ENCODE measurements at regions not wholly inside any gene's neighbourhood (a gene's known extent, or its start where the extent isn't known, plus 50 kb on each side); places are given as distances from the start of the nearest gene placed in this dataset.

- TF ChIP-seq POU2F2 (IDR thresholded peaks at IDR 0.05; ENCODE audit: low read depth, low read length) (no peak), TAF1 (IDR thresholded peaks at IDR 0.05; ENCODE audit: low read depth, low read length) (no peak), POLR2A (IDR thresholded peaks at IDR 0.05; ENCODE audit: low read depth, low read length) (no peak), SPI1 (IDR thresholded peaks at IDR 0.05; ENCODE audit: low read depth, low read length) (no peak), POLR2AphosphoS5 (IDR thresholded peaks at IDR 0.05; ENCODE audit: low read depth, low read length) (no peak), PAX5 (IDR thresholded peaks at IDR 0.05; ENCODE audit: insufficient read depth, low read length, severe bottlenecking) (no peak)
- DNase-seq (ENCODE audit: insufficient read length, low spot score) = no peak
- no peak for FAIRE-seq
These were observed 534.5 kb downstream of the KCTD12 start for GRCh38 chr13:76351541-76352229.

- FAIRE-seq (no peak), DNase-seq (ENCODE audit: insufficient read length, low spot score) (no peak)
- no peak for TF ChIP-seq SPI1 (IDR thresholded peaks at IDR 0.05; ENCODE audit: low read depth, low read length)
- TF ChIP-seq POLR2AphosphoS5 (IDR thresholded peaks at IDR 0.05; ENCODE audit: low read depth, low read length) = no peak
- no peak for TF ChIP-seq POU2F2 (IDR thresholded peaks at IDR 0.05; ENCODE audit: low read depth, low read length)
- TF ChIP-seq TAF1 (IDR thresholded peaks at IDR 0.05; ENCODE audit: low read depth, low read length) = no peak
- no peak for TF ChIP-seq PAX5 (IDR thresholded peaks at IDR 0.05; ENCODE audit: insufficient read depth, low read length, severe bottlenecking)
- no peak for TF ChIP-seq POLR2A (IDR thresholded peaks at IDR 0.05; ENCODE audit: low read depth, low read length)
These were observed 535.8 kb downstream of the KCTD12 start for GRCh38 chr13:76350399-76350798.

GRCh38 chr13:76349700-76350099 is 536.5 kb downstream of the KCTD12 start:
- TF ChIP-seq TAF1 (IDR thresholded peaks at IDR 0.05; ENCODE audit: low read depth, low read length) (no peak), POU2F2 (IDR thresholded peaks at IDR 0.05; ENCODE audit: low read depth, low read length) (no peak), POLR2A (IDR thresholded peaks at IDR 0.05; ENCODE audit: low read depth, low read length) (no peak), POLR2AphosphoS5 (IDR thresholded peaks at IDR 0.05; ENCODE audit: low read depth, low read length) (no peak), SPI1 (IDR thresholded peaks at IDR 0.05; ENCODE audit: low read depth, low read length) (no peak), PAX5 (IDR thresholded peaks at IDR 0.05; ENCODE audit: insufficient read depth, low read length, severe bottlenecking) (no peak)
- FAIRE-seq (no peak), DNase-seq (ENCODE audit: insufficient read length, low spot score) (no peak)

- no peak for FAIRE-seq
- TF ChIP-seq TAF1 (IDR thresholded peaks at IDR 0.05; ENCODE audit: low read depth, low read length) = no peak
- TF ChIP-seq POU2F2 (IDR thresholded peaks at IDR 0.05; ENCODE audit: low read depth, low read length) = no peak
- TF ChIP-seq POLR2A (IDR thresholded peaks at IDR 0.05; ENCODE audit: low read depth, low read length) = no peak
- no peak for TF ChIP-seq POLR2AphosphoS5 (IDR thresholded peaks at IDR 0.05; ENCODE audit: low read depth, low read length)
- TF ChIP-seq SPI1 (IDR thresholded peaks at IDR 0.05; ENCODE audit: low read depth, low read length) = peak; percentile 76
- no peak for TF ChIP-seq PAX5 (IDR thresholded peaks at IDR 0.05; ENCODE audit: insufficient read depth, low read length, severe bottlenecking)
- DNase-seq (ENCODE audit: insufficient read length, low spot score) = no peak
These were observed 546.6 kb downstream of the KCTD12 start for GRCh38 chr13:76339649-76340048.

- DNase-seq (ENCODE audit: insufficient read length, low spot score) (no peak), FAIRE-seq (no peak)
- TF ChIP-seq SPI1 (IDR thresholded peaks at IDR 0.05; ENCODE audit: low read depth, low read length) (no peak), TAF1 (IDR thresholded peaks at IDR 0.05; ENCODE audit: low read depth, low read length) (no peak), POLR2AphosphoS5 (IDR thresholded peaks at IDR 0.05; ENCODE audit: low read depth, low read length) (no peak), POLR2A (IDR thresholded peaks at IDR 0.05; ENCODE audit: low read depth, low read length) (no peak), POU2F2 (IDR thresholded peaks at IDR 0.05; ENCODE audit: low read depth, low read length) (no peak), PAX5 (IDR thresholded peaks at IDR 0.05; ENCODE audit: insufficient read depth, low read length, severe bottlenecking) (no peak)
These were observed 548.2 kb downstream of the KCTD12 start for GRCh38 chr13:76338003-76338402.

GRCh38 chr13:76336889-76337844 is 549.0 kb downstream of the KCTD12 start:
- TF ChIP-seq POU2F2 (IDR thresholded peaks at IDR 0.05; ENCODE audit: low read depth, low read length) = no peak
- TF ChIP-seq PAX5 (IDR thresholded peaks at IDR 0.05; ENCODE audit: insufficient read depth, low read length, severe bottlenecking) = no peak
- no peak for TF ChIP-seq POLR2A (IDR thresholded peaks at IDR 0.05; ENCODE audit: low read depth, low read length)
- no peak for TF ChIP-seq POLR2AphosphoS5 (IDR thresholded peaks at IDR 0.05; ENCODE audit: low read depth, low read length)
- TF ChIP-seq TAF1 (IDR thresholded peaks at IDR 0.05; ENCODE audit: low read depth, low read length) = no peak
- TF ChIP-seq SPI1 (IDR thresholded peaks at IDR 0.05; ENCODE audit: low read depth, low read length) = no peak
- DNase-seq (ENCODE audit: insufficient read length, low spot score) = no peak
- FAIRE-seq = no peak

- TF ChIP-seq POU2F2 (IDR thresholded peaks at IDR 0.05; ENCODE audit: low read depth, low read length) (no peak), PAX5 (IDR thresholded peaks at IDR 0.05; ENCODE audit: insufficient read depth, low read length, severe bottlenecking) (no peak), POLR2A (IDR thresholded peaks at IDR 0.05; ENCODE audit: low read depth, low read length) (no peak), SPI1 (IDR thresholded peaks at IDR 0.05; ENCODE audit: low read depth, low read length) (no peak), TAF1 (IDR thresholded peaks at IDR 0.05; ENCODE audit: low read depth, low read length) (no peak), POLR2AphosphoS5 (IDR thresholded peaks at IDR 0.05; ENCODE audit: low read depth, low read length) (no peak)
These were observed 550.7 kb downstream of the KCTD12 start for GRCh38 chr13:76335463-76335862.

GRCh38 chr13:76331943-76332712 is 554.1 kb downstream of the KCTD12 start:
- FAIRE-seq (no peak), DNase-seq (ENCODE audit: insufficient read length, low spot score) (no peak)
- no peak for TF ChIP-seq SPI1 (IDR thresholded peaks at IDR 0.05; ENCODE audit: low read depth, low read length)
- no peak for TF ChIP-seq POU2F2 (IDR thresholded peaks at IDR 0.05; ENCODE audit: low read depth, low read length)
- TF ChIP-seq POLR2AphosphoS5 (IDR thresholded peaks at IDR 0.05; ENCODE audit: low read depth, low read length) = no peak
- TF ChIP-seq PAX5 (IDR thresholded peaks at IDR 0.05; ENCODE audit: insufficient read depth, low read length, severe bottlenecking) = no peak
- TF ChIP-seq POLR2A (IDR thresholded peaks at IDR 0.05; ENCODE audit: low read depth, low read length) = no peak
- TF ChIP-seq TAF1 (IDR thresholded peaks at IDR 0.05; ENCODE audit: low read depth, low read length) = no peak

More at GRCh38 chr13:76335463-76335862, 550.7 kb downstream of the KCTD12 start:
- DNase-seq (ENCODE audit: insufficient read length, low spot score) (no peak), FAIRE-seq (no peak)
